ENCODE measurements at regions not wholly inside any gene's neighbourhood (a gene's known extent, or its start where the extent isn't known, plus 50 kb on each side); places are given as distances from the start of the nearest gene placed in this dataset.

GRCh38 chr10:110355922-110356627 is 51.4 kb upstream of the SMNDC1 start:
- WGBS (ENCODE audit: insufficient coverage, low coverage, missing lambda C conversion rate) = 9% methylated on average over 8 of the region's 9 CpGs
- H2AFZ ChIP-seq (ENCODE audit: low read depth, low read length) = no peak overlapping the region
- DNase-seq (ENCODE audit: extremely low read depth in 1 of 4, low spot score in 3 of 4) = no peak
- no peak overlapping the region for H3K4me3 ChIP-seq
- H3K27ac ChIP-seq (ENCODE audit: extremely low read depth, low read depth, low read length) = no peak overlapping the region
- no peaks in the 10 kb centered on the region for H4K20me1 ChIP-seq (replicated peaks; ENCODE audit: control insufficient read depth, insufficient read depth, low read length)
- peaks cover 2 to 49% of the 10 kb centered on the region in 2 experiments; a peak in 4 of 5 replicates for H3K27me3 ChIP-seq (ENCODE audit: control insufficient read depth in 2 of 2, insufficient read depth in 2 of 2, low read length in 2 of 2)
- peak overlapping the region; percentile 14; the same call in 1 of the 2 replicates for H3K4me2 ChIP-seq (ENCODE audit: insufficient read depth, low read length)
- no peak overlapping the region for H3K9ac ChIP-seq (ENCODE audit: insufficient read depth in 1 of 2, low read depth in 2 of 2, low read length in 2 of 2)
- no peaks in the 10 kb centered on the region for H3K36me3 ChIP-seq (ENCODE audit: control insufficient read depth, insufficient read depth, low read length)
- ChIA-PET CTCF (ENCODE audit: low intra/inter-chr PET ratio) (interaction anchor here (0.9 kb wide), 1 partner anchor 180 kb away, joined by 3 read pairs; no protein-coding TSS in a partner anchor), POLR2A (interaction anchor here (0.7 kb wide), 1 partner anchor 21 kb away, joined by 3 read pairs; no protein-coding TSS in a partner anchor)
- no peaks in the 10 kb centered on the region for H3K79me2 ChIP-seq (ENCODE audit: control insufficient read depth, insufficient read depth, low read length)
- intact Hi-C loops (cut with micrococcal nuclease) = loop anchor here (5.0 kb wide), 1 partner anchor 41 kb away; no protein-coding TSS in a partner anchor
- peaks cover 0 to 8% of the 10 kb centered on the region in 2 experiments; a peak in 3 of 5 replicates for H3K4me1 ChIP-seq (replicated peaks in 1 of 2; ENCODE audit: control insufficient read depth in 2 of 2, insufficient read depth in 2 of 2, low read length in 2 of 2)
- no peaks in the 10 kb centered on the region for H3K9me1 ChIP-seq (ENCODE audit: control insufficient read depth, insufficient read depth, low read length)
- in situ Hi-C loops (cut with MboI) = no loop called here
- TF ChIP-seq ATF3 (IDR thresholded peaks at IDR 0.05) (0 out of 2 replicates have a peak, but pooled peaks have one; percentile 12), ATF3 (CRISPR knock-in tag; conservative IDR thresholded peaks at IDR 0.05) (no peak), EZH2 (IDR thresholded peaks at IDR 0.05; ENCODE audit: borderline replicate concordance, low read depth, low read length) (no peak)
- no TSS peak for BruUV-seq (replicated peaks)
- FAIRE-seq = no peak
- H3K9me3 ChIP-seq (replicated peaks; ENCODE audit: control insufficient read depth, insufficient read depth, low read depth, low read length) = no peaks in the 10 kb centered on the region
- ATAC-seq = no peak

Data from K562 (cell line).